Neural cell (in vitro differentiated cells): ENCODE measurements at regions not wholly inside any gene's neighbourhood (a gene's known extent, or its start where the extent isn't known, plus 50 kb on each side); places are given as distances from the start of the nearest gene placed in this dataset.

ENCODE experiments used
- H2AFZ ChIP-seq: fragments of 200-600, 300-800 bp; sonication (generic), shearing (Covaris generic); 2 replicates; pipeline ENCODE4 v1.6.0; 2014; ENCODE audit warnings: low read depth, mild to moderate bottlenecking, antibody characterized with exemption, low read length, moderate library complexity
- H3F3A ChIP-seq: fragments of 200-600 bp; shearing (Covaris generic); 2 replicates; pipeline ENCODE4 v1.6.1; 2016; ENCODE audit warnings: mild to moderate bottlenecking, moderate library complexity, mixed read lengths, antibody characterized with exemption, low read length; ENCODE audit not compliant: insufficient read depth, poor library complexity, severe bottlenecking
- H3K27ac ChIP-seq: fragments of 200-600, 300-800 bp; sonication (generic), shearing (Covaris generic); 2 replicates; pipeline ENCODE4 v1.5.1; 2014; ENCODE audit warnings: mild to moderate bottlenecking, low read length, moderate library complexity
- H3K27me3 ChIP-seq: fragments of 300-800, 200-600 bp; sonication (generic), shearing (Covaris generic); 2 replicates; pipeline ENCODE4 v1.6.0; 2014; ENCODE audit warnings: mild to moderate bottlenecking, low read depth, low read length, moderate library complexity; ENCODE audit not compliant: insufficient read depth
- H3K36me3 ChIP-seq: fragments of 300-800, 200-600 bp; sonication (generic), shearing (Covaris generic); 2 replicates; pipeline ENCODE4 v1.5.1; 2014; ENCODE audit warnings: mild to moderate bottlenecking, antibody characterized with exemption, low read length, moderate library complexity; ENCODE audit not compliant: insufficient read depth
- H3K4me2 ChIP-seq: fragments of 300-800, 200-600 bp; sonication (generic), shearing (Covaris generic); 2 replicates; pipeline ENCODE4 v1.6.0; 2014; ENCODE audit warnings: mild to moderate bottlenecking, low read length
- H3K4me3 ChIP-seq: fragments of 300-800, 200-600 bp; sonication (generic), shearing (Covaris generic); 2 replicates; pipeline ENCODE4 v1.5.1; 2014; ENCODE audit warnings: mild to moderate bottlenecking, low read length, moderate library complexity
- H3K79me2 ChIP-seq: fragments of 200-600 bp; shearing (Covaris generic); replicated peaks from 2 replicates; pipeline ENCODE4 v1.6.0; 2014; ENCODE audit warnings: mild to moderate bottlenecking, low read length, moderate library complexity; ENCODE audit not compliant: insufficient read depth
- H3K9ac ChIP-seq: fragments of 300-800, 200-600 bp; sonication (generic), shearing (Covaris generic); 2 replicates; pipeline ENCODE4 v1.6.1; 2016; ENCODE audit warnings: mild to moderate bottlenecking, low read length, mixed read lengths
- H3K9me2 ChIP-seq: fragments of 200-600 bp; shearing (Covaris generic); 2 replicates; pipeline ENCODE4 v1.6.1; 2016; ENCODE audit warnings: mild to moderate bottlenecking, low read length, mixed read lengths; ENCODE audit not compliant: insufficient read depth
- H3K9me3 ChIP-seq: fragments of 200-600, 300-800 bp; sonication (generic), shearing (Covaris generic); 2 replicates; pipeline ENCODE4 v1.6.1; 2016; ENCODE audit warnings: mild to moderate bottlenecking, mixed run types, low read length, moderate library complexity, mixed read lengths
- H4K20me1 ChIP-seq: fragments of 200-600 bp; shearing (Covaris generic); 2 replicates; pipeline ENCODE4 v1.6.1; 2016; ENCODE audit warnings: mild to moderate bottlenecking, mixed run types; ENCODE audit not compliant: insufficient read depth
- CTCF ChIP-seq: fragments of 450-650 bp; IDR thresholded peaks from 2 replicates; pipeline ENCODE4 v1.5.1; 2014; ENCODE audit warnings: antibody characterized with exemption, mild to moderate bottlenecking, moderate library complexity; ENCODE audit not compliant: poor library complexity, severe bottlenecking
- EP300 ChIP-seq: fragments of 450-650 bp; conservative IDR thresholded peaks from 2 replicates; pipeline ENCODE4 v1.6.1; 2014; ENCODE audit warnings: antibody characterized with exemption, mild to moderate bottlenecking, moderate library complexity; ENCODE audit not compliant: poor library complexity, severe bottlenecking
- EZH2 ChIP-seq: fragments of 200-600, 300-800 bp; shearing (Covaris generic), sonication (generic); IDR thresholded peaks from 2 replicates; pipeline ENCODE4 v1.6.1; 2014; ENCODE audit warnings: antibody characterized with exemption, low read length, borderline replicate concordance, mild to moderate bottlenecking; ENCODE audit not compliant: insufficient read depth, poor library complexity, severe bottlenecking
- MXI1 ChIP-seq: fragments of 450-650 bp; conservative IDR thresholded peaks from 2 replicates; pipeline ENCODE4 v1.6.1; 2014; ENCODE audit warnings: antibody characterized with exemption, mild to moderate bottlenecking; ENCODE audit not compliant: poor library complexity, severe bottlenecking
- POLR2AphosphoS5 ChIP-seq: IDR thresholded peaks from 2 replicates; pipeline ENCODE4 v1.6.1; 2012
- RAD21 ChIP-seq: fragments of 450-650 bp; conservative IDR thresholded peaks from 2 replicates; pipeline ENCODE4 v1.6.1; 2014; ENCODE audit warnings: antibody characterized with exemption, mild to moderate bottlenecking, moderate library complexity
- REST ChIP-seq: IDR thresholded peaks from 2 replicates; pipeline ENCODE4 v1.6.1; 2012; ENCODE audit warnings: borderline replicate concordance
- SMC3 ChIP-seq: fragments of 450-650 bp; conservative IDR thresholded peaks from 2 replicates; pipeline ENCODE4 v1.6.1; 2014; ENCODE audit warnings: antibody characterized with exemption, mild to moderate bottlenecking, moderate library complexity; ENCODE audit not compliant: poor library complexity
- TAF1 ChIP-seq: IDR thresholded peaks from 2 replicates; pipeline ENCODE4 v1.6.1; 2012; ENCODE audit warnings: low read depth

GRCh38 chr10:31098046-31098445, 66.4 kb upstream of the ZNF438 start:
- Histone ChIP-seq H4K20me1 (no peaks in the 10 kb centered on the region), H3K4me3 (no peak overlapping the region), H2AFZ (no peak overlapping the region), H3K4me2 (no peak overlapping the region), H3K27ac (no peak overlapping the region), H3K36me3 (no peaks in the 10 kb centered on the region), H3K27me3 (no peaks in the 10 kb centered on the region), H3K9me3 (no peaks in the 10 kb centered on the region), H3K9me2 (no peaks in the 10 kb centered on the region), H3K9ac (no peak overlapping the region), H3K79me2 (no peaks in the 10 kb centered on the region), H3F3A (no peaks in the 10 kb centered on the region)
- TF ChIP-seq EP300 (no peak), SMC3 (no peak), TAF1 (no peak), EZH2 (no peak), REST (no peak), RAD21 (no peak), POLR2AphosphoS5 (no peak), CTCF (no peak), MXI1 (no peak)

- H3K79me2 ChIP-seq, result no peaks in the 10 kb centered on the region
- no peak overlapping the region for H3K4me2 ChIP-seq
- H3K9me3 ChIP-seq, result no peaks in the 10 kb centered on the region
- H3K27ac ChIP-seq, result no peak overlapping the region
- no peaks in the 10 kb centered on the region for H3F3A ChIP-seq
- TF ChIP-seq POLR2AphosphoS5, result no peak
- TF ChIP-seq MXI1, result no peak
- no peak for TF ChIP-seq TAF1
- TF ChIP-seq REST, result no peak
- TF ChIP-seq SMC3, result no peak
- no peak for TF ChIP-seq EP300
- H3K9ac ChIP-seq, result no peak overlapping the region
- no peak overlapping the region for H2AFZ ChIP-seq
- no peak overlapping the region for H3K4me3 ChIP-seq
- no peaks in the 10 kb centered on the region for H3K9me2 ChIP-seq
- H4K20me1 ChIP-seq, result no peaks in the 10 kb centered on the region
- H3K36me3 ChIP-seq, result no peaks in the 10 kb centered on the region
- H3K27me3 ChIP-seq, result no peaks in the 10 kb centered on the region
Measured at GRCh38 chr10:31099094-31099493, 67.4 kb upstream of the ZNF438 start.
